HepG2 (cell line): ENCODE measurements at regions not wholly inside any gene's neighbourhood (a gene's known extent, or its start where the extent isn't known, plus 50 kb on each side); places are given as distances from the start of the nearest gene placed in this dataset.

ENCODE experiments used
- CERS6 ChIP-seq: sonication (generic); formaldehyde crosslinking; IDR thresholded peaks from 2 replicates; pipeline ENCODE4 v1.5.0; 2020; ENCODE audit warnings: missing genetic modification reagents
- SCMH1 ChIP-seq: sonication (generic); formaldehyde crosslinking; IDR thresholded peaks from 2 replicates; pipeline ENCODE4 v1.9.0; 2021; ENCODE audit warnings: missing genetic modification reagents, mild to moderate bottlenecking, borderline replicate concordance
- TAF1 ChIP-seq: sonication (generic); formaldehyde crosslinking; IDR thresholded peaks from 2 replicates; pipeline ENCODE4 v1.4.0; 2020; ENCODE audit warnings: missing genetic modification reagents
- ZBTB8A ChIP-seq: sonication (generic); formaldehyde crosslinking; IDR thresholded peaks from 2 replicates; pipeline ENCODE4 v1.4.0; 2020; ENCODE audit warnings: mild to moderate bottlenecking, low read depth, missing genetic modification reagents, borderline replicate concordance
- ZNF235 ChIP-seq: sonication (generic); formaldehyde crosslinking; IDR thresholded peaks from 2 replicates; pipeline ENCODE4 v1.8.1; 2023; ENCODE audit warnings: mild to moderate bottlenecking, missing genetic modification reagents, borderline replicate concordance
- ZNF512 ChIP-seq: sonication (generic); formaldehyde crosslinking; IDR thresholded peaks from 2 replicates; pipeline ENCODE4 v1.4.0; 2020; ENCODE audit warnings: mild to moderate bottlenecking, missing genetic modification reagents
- ZNF704 ChIP-seq: sonication (generic); formaldehyde crosslinking; IDR thresholded peaks from 2 replicates; pipeline ENCODE4 v1.8.1; 2023; ENCODE audit warnings: mild to moderate bottlenecking, inconsistent platforms, moderate library complexity, missing genetic modification reagents, borderline replicate concordance

GRCh38 chr7:25522727-25523126 is 294.4 kb upstream of the NPVF start:
- TF ChIP-seq ZBTB8A = no peak
- TF ChIP-seq SCMH1 (CRISPR knock-in tag) = no peak
- no peak for TF ChIP-seq ZNF512
- no peak for TF ChIP-seq CERS6 (CRISPR knock-in tag)
- no peak for TF ChIP-seq ZNF704 (CRISPR knock-in tag)
- no peak for TF ChIP-seq ZNF235 (CRISPR knock-in tag)
- TF ChIP-seq TAF1 (CRISPR knock-in tag) = no peak
